HG03066 (cell line): ENCODE measurements at regions not wholly inside any gene's neighbourhood (a gene's known extent, or its start where the extent isn't known, plus 50 kb on each side); places are given as distances from the start of the nearest gene placed in this dataset.
"Not testable (repeated sequence)": the region's sequence is repeated elsewhere in the genome, so short reads cannot be mapped to it uniquely, and the experiment has no call there.

Source experiments
- ATAC-seq: cut with Tn5 transposase; IDR thresholded peaks from one replicate; pipeline ENCODE4 v1.9.1; 2021; ENCODE audit warnings: low read depth; ENCODE audit not compliant: unreplicated experiment

DNA sequence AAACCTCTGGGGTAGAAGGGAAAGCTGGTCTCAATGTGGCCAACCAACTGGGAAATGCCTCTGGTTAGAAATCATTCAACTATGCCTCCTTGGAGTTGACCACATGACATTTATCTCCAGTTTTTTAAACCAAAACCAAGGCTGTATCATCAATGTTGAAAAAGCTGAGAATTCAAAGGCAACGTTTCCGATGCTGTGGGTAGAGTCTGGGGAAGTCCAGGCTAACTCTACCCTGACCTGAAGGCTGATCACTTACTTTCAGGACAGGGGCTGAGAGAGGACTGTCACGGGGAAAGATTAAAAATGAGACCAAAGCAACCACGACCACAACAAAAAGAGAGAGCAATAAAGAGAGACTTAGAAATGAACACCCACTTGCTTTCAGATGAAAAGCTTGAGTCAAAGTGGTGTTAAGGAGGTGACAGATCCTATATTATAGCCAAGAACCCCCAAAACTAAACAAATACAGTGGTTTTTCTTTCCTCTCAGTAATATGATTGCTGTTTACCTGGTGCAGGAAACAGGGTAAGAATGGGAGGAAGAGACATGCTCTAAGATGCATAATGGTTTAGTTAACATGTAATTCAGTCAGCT, 90.8 kb upstream of the TNFSF4 start:
- ATAC-seq, result peak; percentile 87

DNA sequence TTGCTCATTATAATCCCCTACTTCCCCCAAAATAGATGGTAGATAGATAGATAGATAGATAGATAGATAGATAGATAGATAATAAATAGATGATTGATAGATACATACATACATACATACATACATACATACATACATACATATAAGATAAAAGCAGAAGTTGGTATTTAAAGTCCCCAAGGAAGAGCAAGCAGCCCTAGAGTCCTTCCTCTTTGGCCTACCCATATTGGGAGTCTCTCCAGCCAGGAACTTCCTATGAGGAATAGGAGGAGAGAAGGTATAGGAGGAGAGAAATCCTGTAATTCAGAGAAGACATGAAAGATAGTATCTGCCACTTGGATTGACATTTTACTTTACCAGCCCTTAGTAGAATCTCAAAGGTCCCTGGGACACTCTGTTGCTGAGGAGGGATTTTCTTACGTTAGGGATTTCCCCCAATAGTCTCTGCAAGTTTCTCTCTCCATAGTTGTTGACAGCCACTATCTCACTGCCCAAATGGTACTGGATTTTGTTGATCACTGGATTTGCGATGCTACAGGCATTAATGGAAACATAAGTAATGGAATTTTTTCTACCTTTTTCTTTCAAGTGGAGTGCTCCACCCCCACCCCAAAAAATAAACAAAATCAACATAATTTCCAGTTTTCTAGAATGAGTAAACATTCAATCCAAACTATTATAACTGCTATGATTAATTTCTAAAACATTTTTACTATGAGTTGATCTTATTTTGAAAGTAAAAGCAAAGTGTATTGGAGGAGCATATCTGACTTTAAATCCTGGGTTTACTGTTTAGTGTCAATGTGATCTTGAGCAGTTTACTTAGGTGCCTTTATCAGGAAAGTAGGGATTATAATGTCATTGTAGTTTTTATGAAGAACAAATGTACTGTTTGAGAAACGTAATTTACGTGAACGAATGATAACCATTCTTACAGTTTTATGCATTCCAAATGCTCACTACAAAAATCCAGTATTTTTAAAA, 93.2 kb upstream of the TNFSF4 start:
- no peak for ATAC-seq

DNA sequence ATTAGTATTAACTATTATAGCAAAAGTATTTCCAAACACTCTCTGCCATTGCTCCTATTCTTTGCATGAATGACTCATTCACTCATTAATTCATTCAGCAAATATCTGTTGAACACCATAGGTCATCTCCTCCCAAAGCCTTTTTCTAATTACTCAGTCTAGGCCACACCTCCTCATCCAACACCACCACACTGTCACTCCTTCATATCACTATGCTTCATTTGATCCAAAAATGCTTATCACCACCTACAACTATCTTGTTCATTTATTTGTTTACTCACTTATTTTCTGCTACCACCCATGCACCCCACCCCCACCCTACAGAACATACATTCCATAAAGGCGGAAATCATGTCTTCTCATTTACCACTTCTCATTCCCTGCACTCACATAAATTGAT, 94.4 kb upstream of the TNFSF4 start:
- ATAC-seq, result no peak

DNA sequence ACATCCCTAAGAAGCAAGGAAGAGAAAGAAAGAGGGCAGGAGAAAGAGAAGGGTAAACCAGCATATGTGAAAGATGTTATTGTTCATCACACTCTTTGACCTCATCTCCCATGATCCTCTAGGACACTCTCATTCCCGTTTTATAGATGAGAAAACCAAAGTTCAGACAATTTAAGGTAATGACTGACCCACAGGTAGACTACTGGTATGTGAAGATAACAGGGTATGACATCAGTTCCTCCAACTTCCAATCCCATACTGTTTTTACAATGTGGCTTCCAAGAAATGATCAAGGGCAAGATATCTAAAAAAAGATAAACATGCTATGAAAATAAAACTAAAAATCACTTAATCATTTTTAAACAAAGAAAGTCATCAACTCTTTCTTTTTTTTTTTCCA, 95.2 kb upstream of the TNFSF4 start:
- no peak for ATAC-seq

DNA sequence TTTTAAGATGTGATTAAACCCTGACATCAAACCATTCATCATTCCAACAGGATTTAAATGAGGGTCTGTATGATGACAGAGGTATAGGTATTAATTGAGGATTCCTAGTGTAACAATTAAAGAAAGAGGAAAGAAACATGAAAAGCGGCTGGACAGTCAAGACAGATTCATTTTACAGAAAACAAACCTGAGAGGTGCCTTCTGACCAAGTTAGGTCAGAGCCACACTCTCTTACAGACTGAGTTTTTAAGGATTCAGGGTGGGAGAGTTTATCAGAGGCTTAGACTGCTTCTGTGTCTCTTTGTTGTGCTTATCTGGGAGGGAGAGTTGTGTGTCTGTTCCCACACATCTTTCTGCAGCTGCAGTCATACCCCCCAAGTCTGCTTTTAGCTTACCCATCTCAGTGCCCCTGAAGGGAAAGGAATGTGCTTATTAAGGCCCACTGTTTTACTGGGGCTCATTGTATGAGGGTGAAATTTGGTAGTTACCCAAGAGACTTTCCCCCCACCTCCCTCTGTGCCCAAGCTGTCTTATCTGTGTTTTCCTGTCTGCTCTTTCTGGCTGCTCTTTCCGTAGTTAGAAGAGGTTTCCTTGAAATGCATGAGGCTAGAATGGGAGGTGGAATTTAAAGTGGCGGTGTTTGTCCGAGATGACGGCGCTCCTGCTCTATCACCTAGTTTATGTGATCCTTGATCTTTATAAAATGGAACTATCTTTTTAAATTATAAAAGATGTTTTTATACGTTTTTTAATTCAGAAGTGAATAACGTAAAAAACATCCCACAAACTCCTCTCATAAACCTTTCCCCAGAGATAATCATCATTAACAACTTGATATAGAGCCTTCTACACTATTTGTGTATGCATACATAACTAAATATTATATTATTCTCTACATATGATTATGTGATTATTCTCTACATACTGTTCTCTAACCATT, 96.0 kb upstream of the TNFSF4 start:
- ATAC-seq, result no peak

DNA sequence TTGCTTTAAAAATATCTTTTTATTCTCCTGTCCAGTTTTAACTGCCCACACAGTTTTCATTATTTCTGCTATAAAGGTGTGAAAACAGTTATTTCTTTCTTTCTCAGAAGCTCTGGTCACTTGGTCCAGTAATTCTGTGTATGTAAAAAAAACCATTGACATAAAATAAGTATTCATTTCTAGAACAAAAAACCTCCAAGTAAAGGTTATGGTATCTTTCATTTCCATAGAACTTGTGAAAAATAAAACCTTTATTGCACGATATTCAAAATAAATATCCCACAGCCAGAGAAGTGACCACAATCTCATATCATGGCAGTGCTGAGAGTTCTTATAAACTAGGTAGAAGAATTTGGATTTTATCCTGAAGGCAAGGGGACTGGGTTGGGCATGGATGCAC, 96.9 kb upstream of the TNFSF4 start:
- no peak for ATAC-seq

DNA sequence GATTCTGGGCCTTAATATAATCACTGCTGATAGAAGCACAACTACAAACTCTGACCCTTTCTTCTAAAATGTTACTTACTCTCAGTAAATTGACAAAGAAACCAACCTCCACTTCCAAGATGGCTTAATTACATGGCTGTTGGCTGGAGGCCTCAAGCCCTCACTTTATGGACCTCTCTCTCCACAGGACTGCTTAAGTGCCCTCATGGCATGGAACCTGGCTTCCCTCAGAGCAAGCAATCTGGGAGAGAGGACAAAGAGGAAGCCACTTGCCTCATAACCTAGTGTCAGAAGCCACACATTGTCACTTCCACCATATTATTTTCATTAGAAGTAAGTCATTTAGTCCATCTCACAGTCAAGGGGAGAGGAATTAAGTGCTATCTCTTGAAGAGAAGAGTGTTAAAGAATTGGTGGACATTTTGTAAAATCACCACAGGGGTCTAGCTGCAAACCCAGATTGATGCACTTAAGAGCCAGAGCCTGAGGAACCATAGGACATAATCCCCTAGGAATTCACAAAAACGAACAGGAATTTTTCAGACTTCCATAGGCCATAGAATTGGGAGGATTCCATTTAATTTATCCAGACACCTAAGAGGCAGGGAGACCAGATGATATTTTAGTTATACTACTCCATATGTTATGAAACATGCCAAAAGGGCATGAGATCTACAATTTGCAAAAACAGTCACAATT, 97.5 kb upstream of the TNFSF4 start:
- ATAC-seq, result no peak

DNA sequence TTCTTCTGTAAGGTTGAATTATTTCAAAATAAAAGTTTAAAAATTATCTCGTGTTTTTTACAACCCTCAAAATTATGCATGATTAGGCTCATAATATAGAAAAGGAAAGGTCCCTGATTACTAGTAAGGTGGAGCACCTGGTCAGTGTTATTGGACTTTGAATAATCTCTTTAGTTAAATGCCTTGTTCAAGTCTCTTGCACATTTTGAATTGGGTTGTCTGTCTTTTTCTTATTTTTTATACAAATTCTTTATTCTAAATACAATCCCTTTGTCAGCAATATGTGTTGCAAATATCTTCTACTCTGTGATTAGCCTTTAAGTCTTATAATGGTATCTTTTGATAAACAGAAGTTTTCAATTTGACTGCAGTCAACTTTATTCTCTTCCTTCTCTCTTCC, 100.7 kb upstream of the TNFSF4 start:
- no peak for ATAC-seq

DNA sequence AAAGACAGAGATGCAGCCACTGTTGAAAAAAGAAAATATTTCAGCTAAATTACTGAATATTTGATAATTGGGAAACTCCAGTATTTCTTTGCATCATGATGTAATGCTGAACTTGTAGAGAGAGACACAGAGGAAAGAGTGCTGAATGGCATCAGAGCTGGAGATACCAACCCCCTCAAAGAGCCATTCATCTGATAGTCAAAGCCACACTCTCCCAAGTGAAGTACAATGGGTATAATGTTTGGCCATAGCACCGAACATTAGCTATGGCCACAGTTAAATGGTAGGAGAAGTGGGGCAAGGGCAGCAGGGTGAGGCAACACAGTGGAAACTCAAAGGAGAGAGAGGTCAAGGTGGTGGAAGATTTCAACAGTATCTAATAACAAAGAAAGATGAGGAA, 107.5 kb upstream of the TNFSF4 start:
- ATAC-seq, result no peak

DNA sequence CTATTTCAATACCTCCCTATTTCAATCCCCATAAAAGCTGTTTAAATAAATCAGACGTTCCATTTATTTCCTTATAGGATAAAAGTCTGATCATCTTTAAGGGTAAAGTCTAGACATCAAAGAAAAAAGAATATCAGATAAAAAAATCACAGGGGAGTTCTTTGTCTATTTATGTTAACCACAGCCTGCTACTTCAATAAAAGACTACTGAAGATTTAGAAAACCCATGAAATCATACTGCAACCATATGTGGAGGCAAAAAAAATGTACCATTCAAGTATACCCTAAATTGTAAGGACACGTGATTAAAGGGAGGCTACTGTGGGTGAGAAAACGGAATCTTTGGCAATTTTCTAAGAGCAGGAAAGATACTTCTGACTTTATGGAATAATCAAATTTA, 108.2 kb upstream of the TNFSF4 start:
- no peak for ATAC-seq

DNA sequence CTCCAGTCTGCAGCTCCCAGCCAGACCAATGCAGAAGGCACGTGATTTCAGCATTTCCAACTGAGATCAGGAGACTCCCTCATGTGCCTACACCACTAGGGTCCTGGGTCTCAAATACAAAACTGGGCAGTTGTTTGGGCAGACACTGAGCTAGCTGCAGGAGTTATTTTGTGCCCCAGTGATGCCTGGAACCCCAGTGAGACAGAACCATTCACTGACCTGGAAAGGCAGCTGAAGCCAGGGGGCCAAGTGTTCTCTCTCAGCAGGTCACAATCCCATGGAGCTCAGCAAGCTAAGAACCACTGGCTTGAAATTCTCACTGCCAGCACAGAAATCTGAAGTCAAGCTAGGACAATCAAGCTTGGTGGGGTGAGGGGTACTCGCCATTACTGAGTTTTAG, 111.7 kb upstream of the TNFSF4 start:
- ATAC-seq, result no peak

DNA sequence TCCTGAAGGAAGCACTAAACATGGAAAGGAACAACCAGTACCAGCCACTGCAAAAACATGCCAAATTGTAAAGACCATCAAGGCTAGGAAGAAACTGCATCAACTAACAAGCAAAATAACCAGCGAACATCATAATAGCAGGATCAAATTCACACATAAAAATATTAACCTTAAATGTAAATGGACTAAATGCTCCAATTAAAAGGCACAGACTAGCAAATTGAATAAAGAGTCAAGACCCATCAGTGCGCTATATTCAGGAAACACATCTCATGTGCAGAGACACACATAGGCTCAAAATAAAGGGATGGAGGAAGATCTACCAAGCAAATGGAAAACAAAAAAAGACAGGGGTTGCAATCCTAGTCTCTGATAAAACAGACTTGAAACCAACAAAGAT, 117.2 kb upstream of the TNFSF4 start:
- ATAC-seq, result not testable (repeated sequence)

DNA sequence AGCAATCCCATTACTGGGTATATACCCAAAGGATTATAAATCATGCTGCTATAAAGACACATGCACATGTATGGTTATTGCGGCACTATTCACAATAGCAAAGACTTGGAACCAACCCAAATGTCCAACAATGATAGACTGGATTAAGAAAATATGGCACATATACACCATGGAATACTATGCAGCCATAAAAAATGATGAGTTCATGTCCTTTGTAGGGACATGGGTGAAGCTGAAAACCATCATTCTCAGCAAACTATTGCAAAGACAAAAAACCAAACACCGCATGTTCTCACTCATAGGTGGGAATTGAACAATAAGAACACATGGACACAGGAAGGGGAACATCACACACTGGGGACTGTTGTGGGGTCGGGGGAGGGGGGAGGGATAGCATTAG, 120.9 kb upstream of the TNFSF4 start:
- not testable (repeated sequence) for ATAC-seq

DNA sequence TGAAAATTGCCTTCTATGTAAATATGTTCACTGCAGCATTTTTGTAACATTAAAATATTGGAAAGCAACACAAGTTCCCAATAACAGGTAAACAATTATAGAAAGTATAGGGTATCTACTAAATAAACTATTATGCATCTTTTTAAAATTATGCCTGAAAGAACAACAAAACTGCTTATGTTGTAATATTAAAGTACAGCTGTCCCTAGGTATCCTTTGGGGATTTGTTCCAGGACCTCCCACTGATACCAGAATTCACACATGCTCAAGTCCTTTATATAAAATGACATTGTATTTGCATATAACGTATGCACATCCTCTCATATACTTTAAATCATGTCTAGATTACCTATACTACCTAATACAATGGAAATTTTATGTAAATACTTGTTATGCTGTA, 121.8 kb upstream of the TNFSF4 start:
- ATAC-seq, result no peak

DNA sequence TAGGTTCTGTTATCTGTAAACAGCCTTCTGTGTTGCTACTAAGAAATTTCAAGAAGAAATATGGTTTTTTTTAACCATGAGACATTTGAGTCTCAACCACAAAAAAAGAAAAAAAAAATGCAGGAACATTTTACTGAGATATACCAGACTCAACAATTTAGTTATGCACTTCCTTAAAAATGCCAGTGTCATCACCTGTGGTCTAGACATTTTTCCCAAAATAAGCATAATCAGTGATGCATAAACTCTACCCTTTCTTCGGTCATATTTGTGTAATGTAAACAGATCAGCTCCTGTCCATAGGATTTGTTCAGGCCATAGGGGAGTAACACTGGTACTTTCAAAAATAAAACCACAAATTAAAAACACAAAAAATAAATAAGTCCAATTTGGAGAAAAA, 122.6 kb upstream of the TNFSF4 start:
- ATAC-seq, result no peak

DNA sequence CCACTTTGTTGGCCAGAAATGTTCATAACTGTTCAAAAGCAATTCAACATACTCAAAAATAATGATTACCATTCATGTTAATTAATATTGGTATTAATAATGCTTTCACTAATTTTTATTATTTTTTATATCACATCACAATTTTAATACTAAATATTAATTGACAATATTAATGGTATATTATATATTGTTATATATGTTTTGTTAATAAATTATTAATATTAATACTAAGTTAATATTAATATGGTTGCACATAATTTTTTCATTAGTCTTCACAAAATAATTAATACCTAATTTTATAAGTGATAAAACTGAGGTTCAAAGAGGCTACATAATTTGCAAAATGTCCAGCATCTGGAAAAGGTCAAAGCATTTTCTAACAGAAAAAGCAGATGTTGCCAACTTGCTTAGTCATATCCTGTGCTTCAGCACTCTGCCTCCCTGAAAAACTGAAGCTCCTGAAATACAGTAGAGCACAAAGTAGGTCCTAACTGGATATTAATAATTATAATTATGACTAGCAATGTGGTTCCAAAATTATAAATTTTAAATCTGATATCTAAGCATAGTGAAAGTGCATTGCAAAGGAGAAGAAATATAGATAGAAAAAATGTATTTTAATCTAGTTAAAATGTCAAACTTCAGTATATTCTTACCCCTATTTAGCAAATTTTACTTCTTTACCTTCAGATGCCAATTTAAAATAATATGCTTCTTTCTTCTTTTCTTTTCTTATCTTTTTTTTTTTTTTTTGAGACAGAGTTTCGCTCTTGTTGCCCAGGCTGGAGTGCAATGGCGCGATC, 123.2 kb upstream of the TNFSF4 start:
- no peak for ATAC-seq

DNA sequence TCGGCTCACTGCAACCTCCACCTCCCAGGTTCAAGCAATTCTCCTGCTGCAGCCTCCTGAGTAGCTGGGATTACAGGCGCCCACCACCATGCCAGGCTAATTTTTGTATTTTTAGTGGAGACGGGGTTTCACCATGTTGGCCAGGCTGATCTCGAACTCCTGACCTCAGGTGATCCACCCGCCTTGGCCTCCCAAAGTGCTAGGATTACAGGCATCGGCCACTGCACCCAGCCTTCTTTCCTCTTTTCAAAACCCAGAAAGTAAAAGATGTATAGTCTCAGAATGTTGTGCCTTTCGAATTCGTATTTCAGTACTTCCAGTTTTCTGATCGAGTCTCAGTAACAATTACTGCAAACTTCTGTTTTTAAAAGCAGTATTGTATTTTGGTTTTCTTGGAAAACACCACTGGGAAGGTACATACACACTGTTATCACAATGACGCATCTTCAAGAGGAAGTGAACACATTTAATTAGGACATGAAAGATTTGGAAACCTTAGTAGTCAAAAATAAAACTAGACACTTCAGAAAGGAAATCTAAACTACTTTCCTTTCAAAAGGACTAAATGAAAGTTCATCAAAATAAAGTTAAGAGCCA, 123.9 kb upstream of the TNFSF4 start:
- ATAC-seq, result not testable (repeated sequence)

DNA sequence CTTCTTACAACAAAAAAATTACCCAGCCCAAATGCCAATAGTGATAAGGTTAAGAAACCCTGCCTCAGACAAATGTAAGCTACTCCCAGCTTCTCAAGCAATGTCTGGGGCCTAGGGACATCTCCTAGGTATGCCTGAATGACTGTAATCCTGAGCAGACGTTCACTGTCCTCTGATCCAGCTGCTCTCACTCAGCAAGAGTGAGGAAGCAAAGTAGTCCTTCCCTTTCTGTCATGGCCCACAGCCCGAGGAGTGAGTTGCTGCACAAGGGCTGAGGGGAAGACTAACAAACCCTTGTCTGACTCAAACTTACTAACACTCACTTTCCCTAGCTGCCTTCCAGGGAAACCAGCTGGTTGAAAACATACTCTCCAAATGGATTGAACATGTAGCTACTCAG, 124.9 kb upstream of the TNFSF4 start:
- no peak for ATAC-seq

DNA sequence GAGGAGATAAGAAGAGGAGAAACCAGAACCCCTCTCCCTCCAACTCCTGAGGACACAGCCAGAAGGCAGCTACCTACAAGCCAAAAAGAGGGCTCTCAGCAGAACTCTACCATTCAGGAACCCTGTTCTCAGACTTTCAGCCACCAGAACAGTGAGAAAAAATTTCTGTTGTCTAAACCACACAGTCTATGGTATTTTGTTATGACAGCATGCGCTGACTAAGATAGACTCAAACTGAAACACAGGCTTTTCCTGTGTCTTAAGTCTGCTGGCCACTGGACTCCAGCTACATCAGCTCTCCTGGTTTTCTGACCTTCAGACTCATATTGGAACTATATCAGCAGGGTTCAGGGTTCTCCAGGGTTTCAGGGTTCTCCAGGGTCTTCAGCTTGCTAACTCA, 126.5 kb upstream of the TNFSF4 start:
- ATAC-seq, result no peak
